Esophagus squamous epithelium (tissue), 4 donors: ENCODE measurements at regions not wholly inside any gene's neighbourhood (a gene's known extent, or its start where the extent isn't known, plus 50 kb on each side); places are given as distances from the start of the nearest gene placed in this dataset.

Experiments
- CTCF ChIP-seq, 6 experiments: fragments of 450-650 bp in 4 of 6; fragments of 200-600 bp in 2 of 6; sonication (generic) in 2 of 6; IDR thresholded peaks; one replicate each; pipeline ENCODE4 v1.5.1; 2016 to 2019; ENCODE audit warnings: antibody characterized with exemption in 6 of 6, mild to moderate bottlenecking in 4 of 6, moderate library complexity in 4 of 6
- POLR2A ChIP-seq, 4 donors: fragments of 450-650 bp; IDR thresholded peaks; one replicate each; pipeline ENCODE4 v1.6.1; 2017; ENCODE audit warnings: antibody characterized with exemption in 4 of 4, mild to moderate bottlenecking in 4 of 4, moderate library complexity in 3 of 4

GRCh38 chr3:23709987-23710386, 95.8 kb upstream of the UBE2E1 start:
- TF ChIP-seq CTCF (IDR thresholded peaks at IDR 0.05): no peak
- TF ChIP-seq POLR2A (IDR thresholded peaks at IDR 0.05): no peak
